Stomach (tissue), 8 donors: ENCODE measurements at regions not wholly inside any gene's neighbourhood (a gene's known extent, or its start where the extent isn't known, plus 50 kb on each side); places are given as distances from the start of the nearest gene placed in this dataset.

ENCODE experiments used
- DNase-seq, 2 donors: peaks; one replicate each; pipeline versions ENCODE4 v3.0.0 to v3.0.0-alpha.2; 2013 to 2019
- H3K27ac ChIP-seq, 5 donors: fragments of 200-600 bp in 4 of 5; sonication (generic) in 4 of 5; one replicate each; pipeline ENCODE4 v1.5.1; 2013 to 2019; ENCODE audit warnings: mild to moderate bottlenecking in 1 of 5, moderate library complexity in 1 of 5
- H3K27me3 ChIP-seq, 3 donors: fragments of 200-600 bp; sonication (generic); one replicate each; pipeline ENCODE4 v1.5.1; 2017 to 2019; ENCODE audit warnings: mixed run types in 1 of 3
- H3K36me3 ChIP-seq, 4 donors: fragments of 200-600 bp; sonication (generic); 1 replicate in 3 of 4; 2 replicates in 1 of 4; pipeline ENCODE4 v1.5.1; 2016 to 2019
- H3K4me1 ChIP-seq, 4 donors: fragments of 200-600 bp; sonication (generic); one replicate each; pipeline ENCODE4 v1.5.1; 2016 to 2019
- H3K4me3 ChIP-seq, 4 donors: fragments of 200-600 bp; sonication (generic) in 3 of 4; one replicate each; pipeline ENCODE4 v1.5.1; 2016 to 2019; ENCODE audit warnings: mild to moderate bottlenecking in 1 of 4
- H3K9me3 ChIP-seq, 4 donors: fragments of 200-600 bp; sonication (generic); one replicate each; pipeline ENCODE4 v1.5.1; 2016 to 2019
- CTCF ChIP-seq, 7 experiments: fragments of 450-650 bp in 4 of 7; fragments of 200-600 bp in 3 of 7; sonication (generic) in 3 of 7; IDR thresholded peaks; one replicate each; pipeline ENCODE4 v1.5.1; 2016 to 2019; ENCODE audit warnings: antibody characterized with exemption in 7 of 7, control low read depth in 2 of 7, mild to moderate bottlenecking in 1 of 7
- EP300 ChIP-seq: sonication (generic); formaldehyde crosslinking; IDR thresholded peaks from one replicate; pipeline ENCODE4 v1.6.1; 2017; ENCODE audit warnings: antibody characterized with exemption
- POLR2A ChIP-seq, 4 donors: fragments of 450-650 bp; IDR thresholded peaks; one replicate each; pipeline ENCODE4 v1.6.1; 2016; ENCODE audit warnings: antibody characterized with exemption in 4 of 4, control low read depth in 2 of 4, mild to moderate bottlenecking in 1 of 4, moderate library complexity in 1 of 4
- POLR2AphosphoS5 ChIP-seq, 3 donors: sonication (generic); formaldehyde crosslinking; IDR thresholded peaks; one replicate each; pipeline ENCODE4 v1.6.1; 2016; ENCODE audit warnings: antibody characterized with exemption in 3 of 3
- WGBS, 5 donors: extraction: QIAGEN DNeasy Blood & Tissue Kit in 3 of 5; methylation state at CpG; one replicate each; pipeline versions ENCODE4 v1.1.5 to v1.1.7; 2013 to 2018; 5-methylcytosine and 5-hydroxymethylcytosine counted together
- intact Hi-C: fragments of 100-400 bp; cut with DNase I; formaldehyde crosslinking; loops from one replicate; pipeline ENCODE4 v1.15.1; 2023; ENCODE audit warnings: low total_unique reads
- donor health status: healthy with polysubstance abuse.
- donor health status: Bipolar disorder and iron deficiency.
- donor health status: healthy.

DNA sequence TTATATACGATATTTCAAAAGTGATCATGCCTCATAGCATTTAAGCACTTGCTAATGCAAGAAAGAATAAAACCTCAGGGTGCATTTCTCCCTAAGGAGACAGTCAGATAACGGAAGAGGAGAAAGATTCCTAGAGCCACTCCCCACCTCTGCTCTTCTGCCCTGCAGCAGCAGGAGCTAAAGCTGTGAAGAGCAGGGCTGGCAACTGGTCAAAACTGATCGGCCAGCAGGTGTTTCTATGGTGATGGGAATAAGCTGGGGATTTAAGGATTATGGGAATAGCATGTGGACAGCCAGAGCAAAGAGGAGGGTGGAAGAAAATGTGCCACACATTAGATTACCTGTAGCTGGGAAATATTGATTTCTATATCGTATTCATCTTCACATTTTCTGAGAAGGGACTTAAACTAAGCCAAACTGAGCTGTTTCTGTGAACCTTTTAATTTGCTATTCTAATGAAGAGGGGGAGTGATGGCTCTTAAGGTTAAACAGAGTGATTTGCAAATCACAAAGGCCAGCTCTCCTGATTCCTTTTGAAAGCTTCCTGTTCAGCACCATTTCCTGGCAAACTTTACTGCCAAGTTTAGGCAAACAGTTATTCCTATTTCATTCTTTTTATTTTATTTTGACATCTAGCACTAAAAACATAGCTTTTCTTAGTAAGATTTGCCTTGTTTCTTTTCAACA lies 268.9 kb upstream of the PFKP start:
- peaks cover 0 to 17% (median 0%) of the 10 kb centered on the region in 3 donors for H3K27me3 ChIP-seq
- H3K4me3 ChIP-seq = no peak overlapping the region
- H3K27ac ChIP-seq = no peak overlapping the region
- intact Hi-C loops = no loop called here
- no peak for DNase-seq
- peaks cover 0 to 10% (median 3%) of the 10 kb centered on the region in 4 donors for H3K9me3 ChIP-seq
- H3K36me3 ChIP-seq = no peaks in the 10 kb centered on the region
- H3K4me1 ChIP-seq = no peaks in the 10 kb centered on the region
- TF ChIP-seq EP300 (no peak), POLR2A (IDR thresholded peaks at IDR 0.05) (no peak), CTCF (IDR thresholded peaks at IDR 0.05) (no peak), POLR2AphosphoS5 (IDR thresholded peaks at IDR 0.05) (no peak)
- 40 to 55% (median 51%) methylated on average over 4 of the region's 4 CpGs for WGBS, 5 donors

GRCh38 chr10:2791774-2792443 lies 275.4 kb upstream of the PFKP start:
- Histone ChIP-seq H3K27ac (no peak overlapping the region), H3K4me1 (no peaks in the 10 kb centered on the region), H3K36me3 (no peaks in the 10 kb centered on the region), H3K4me3 (no peak overlapping the region), H3K27me3 (peaks cover 0 to 12% (median 0%) of the 10 kb centered on the region in 3 donors), H3K9me3 (peaks cover 0 to 10% (median 3%) of the 10 kb centered on the region in 4 donors)
- no peak for DNase-seq
- TF ChIP-seq CTCF (IDR thresholded peaks at IDR 0.05) = no peak
- TF ChIP-seq EP300 = no peak
- no peak for TF ChIP-seq POLR2A (IDR thresholded peaks at IDR 0.05)
- TF ChIP-seq POLR2AphosphoS5 (IDR thresholded peaks at IDR 0.05) = no peak
- 77 to 83% (median 82%) methylated on average over 3 of the region's 3 CpGs for WGBS, 5 donors
- intact Hi-C loops = no loop called here

DNA sequence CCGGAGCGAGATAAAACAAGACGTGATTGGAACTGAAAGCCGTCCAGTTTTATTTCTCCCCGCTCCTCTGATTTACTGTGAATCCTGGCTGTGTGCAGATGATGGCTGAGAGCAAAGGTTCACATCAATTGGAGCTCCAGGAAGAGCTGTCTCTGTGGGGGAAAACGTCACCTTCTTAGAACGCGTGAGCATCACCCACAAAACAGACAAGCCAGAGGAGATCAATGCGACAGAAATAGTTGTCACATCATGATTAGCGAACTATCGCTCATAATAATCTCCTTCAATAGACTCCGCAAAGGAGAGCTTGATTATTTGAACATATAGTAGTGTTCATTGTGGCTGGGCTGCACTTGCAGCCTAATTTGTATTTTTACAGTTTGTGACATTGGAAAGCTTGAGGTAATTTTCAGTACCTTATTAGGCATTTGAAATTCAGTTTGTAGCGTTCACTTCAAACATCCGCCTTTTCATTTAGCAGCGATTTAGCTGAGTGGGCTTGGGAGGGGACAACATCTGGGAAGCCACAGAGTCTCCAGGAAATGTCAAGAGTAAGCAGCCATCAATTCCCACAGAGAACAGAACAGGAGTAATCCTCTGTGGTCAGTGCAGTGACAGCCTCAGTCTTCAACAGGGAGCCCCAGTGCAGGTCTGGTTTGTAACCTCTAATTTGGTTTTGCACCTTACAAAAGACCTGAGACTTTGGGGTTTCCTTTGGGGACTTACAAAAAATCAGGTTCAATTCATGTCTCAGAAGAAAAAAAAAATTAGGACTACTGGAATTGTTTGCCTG lies 276.8 kb upstream of the PFKP start:
- no peak for TF ChIP-seq POLR2AphosphoS5 (IDR thresholded peaks at IDR 0.05)
- TF ChIP-seq CTCF (IDR thresholded peaks at IDR 0.05) = no peak
- TF ChIP-seq EP300 = no peak
- no peak for TF ChIP-seq POLR2A (IDR thresholded peaks at IDR 0.05)
- Histone ChIP-seq H3K9me3 (no peaks in the 10 kb centered on the region), H3K27ac (no peak overlapping the region), H3K27me3 (peaks cover 0 to 12% (median 0%) of the 10 kb centered on the region in 3 donors), H3K36me3 (no peaks in the 10 kb centered on the region), H3K4me3 (no peak overlapping the region), H3K4me1 (no peaks in the 10 kb centered on the region)
- intact Hi-C loops = no loop called here
- 76 to 82% (median 80%) methylated on average over 15 of the region's 15 CpGs for WGBS, 5 donors
- DNase-seq = no peak

GRCh38 chr10:2786251-2786650 lies 281.1 kb upstream of the PFKP start:
- H3K4me1 ChIP-seq = no peaks in the 10 kb centered on the region
- peaks cover 0 to 24% (median 0%) of the 10 kb centered on the region in 3 donors for H3K27me3 ChIP-seq
- no peak overlapping the region for H3K4me3 ChIP-seq
- DNase-seq = no peak
- H3K36me3 ChIP-seq = no peaks in the 10 kb centered on the region
- WGBS, 5 donors = 69 to 82% (median 77%) methylated on average over 5 of the region's 5 CpGs
- TF ChIP-seq POLR2AphosphoS5 (IDR thresholded peaks at IDR 0.05) (no peak), CTCF (IDR thresholded peaks at IDR 0.05) (no peak), EP300 (no peak), POLR2A (IDR thresholded peaks at IDR 0.05) (no peak)
- intact Hi-C loops = no loop called here
- H3K27ac ChIP-seq = no peak overlapping the region
- no peaks in the 10 kb centered on the region for H3K9me3 ChIP-seq
